NB4 (cell line): ENCODE measurements at regions not wholly inside any gene's neighbourhood (a gene's known extent, or its start where the extent isn't known, plus 50 kb on each side); places are given as distances from the start of the nearest gene placed in this dataset.

Source experiments
- DNase-seq: peaks from one replicate; pipeline ENCODE4 v3.0.0; 2010; ENCODE audit warnings: low read depth
- H3K4me3 ChIP-seq: one replicate; pipeline ENCODE4 v1.5.1; 2011; ENCODE audit warnings: mild to moderate bottlenecking, low read depth, low read length, moderate library complexity
- MAX ChIP-seq: IDR thresholded peaks from 2 replicates; pipeline ENCODE4 v1.6.1; 2011; ENCODE audit warnings: low read depth, low read length
- MYC ChIP-seq: IDR thresholded peaks from 2 replicates; pipeline ENCODE4 v1.6.1; 2011; ENCODE audit warnings: low read depth, low read length
- POLR2A ChIP-seq: IDR thresholded peaks from 2 replicates; pipeline ENCODE4 v1.6.1; 2011; ENCODE audit warnings: mild to moderate bottlenecking; ENCODE audit not compliant: insufficient read length; ENCODE audit errors: extremely low read depth
- TF ChIP-seq, protein P1 (sequence below): IDR thresholded peaks from one replicate; pipeline ENCODE4 v1.5.1; 2012; ENCODE audit warnings: low read depth, low read length

DNA sequence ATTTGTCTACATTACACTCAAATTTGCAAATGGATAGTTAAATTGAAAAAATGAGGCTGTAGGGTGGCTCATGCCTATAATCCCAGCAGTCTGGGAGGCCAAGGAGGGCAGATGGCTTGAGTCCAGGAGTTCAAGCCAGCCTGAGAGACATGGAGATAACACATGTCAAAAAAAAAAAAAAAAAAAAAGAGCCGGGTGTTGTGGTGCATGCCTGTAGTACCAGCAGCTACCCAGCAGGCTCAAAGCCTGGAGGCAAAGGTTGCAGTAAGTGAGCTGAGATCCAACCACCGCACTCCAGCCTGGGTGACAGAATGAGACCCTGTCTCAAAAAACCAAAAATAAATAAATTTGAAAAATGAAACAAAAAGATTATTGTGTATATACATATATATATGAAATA lies 119.9 kb upstream of the MGAT4C start:
- H3K4me3 ChIP-seq: no peak overlapping the region
- no peak for DNase-seq
- TF ChIP-seq, protein P1, sequence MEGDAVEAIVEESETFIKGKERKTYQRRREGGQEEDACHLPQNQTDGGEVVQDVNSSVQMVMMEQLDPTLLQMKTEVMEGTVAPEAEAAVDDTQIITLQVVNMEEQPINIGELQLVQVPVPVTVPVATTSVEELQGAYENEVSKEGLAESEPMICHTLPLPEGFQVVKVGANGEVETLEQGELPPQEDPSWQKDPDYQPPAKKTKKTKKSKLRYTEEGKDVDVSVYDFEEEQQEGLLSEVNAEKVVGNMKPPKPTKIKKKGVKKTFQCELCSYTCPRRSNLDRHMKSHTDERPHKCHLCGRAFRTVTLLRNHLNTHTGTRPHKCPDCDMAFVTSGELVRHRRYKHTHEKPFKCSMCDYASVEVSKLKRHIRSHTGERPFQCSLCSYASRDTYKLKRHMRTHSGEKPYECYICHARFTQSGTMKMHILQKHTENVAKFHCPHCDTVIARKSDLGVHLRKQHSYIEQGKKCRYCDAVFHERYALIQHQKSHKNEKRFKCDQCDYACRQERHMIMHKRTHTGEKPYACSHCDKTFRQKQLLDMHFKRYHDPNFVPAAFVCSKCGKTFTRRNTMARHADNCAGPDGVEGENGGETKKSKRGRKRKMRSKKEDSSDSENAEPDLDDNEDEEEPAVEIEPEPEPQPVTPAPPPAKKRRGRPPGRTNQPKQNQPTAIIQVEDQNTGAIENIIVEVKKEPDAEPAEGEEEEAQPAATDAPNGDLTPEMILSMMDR: no peak

DNA sequence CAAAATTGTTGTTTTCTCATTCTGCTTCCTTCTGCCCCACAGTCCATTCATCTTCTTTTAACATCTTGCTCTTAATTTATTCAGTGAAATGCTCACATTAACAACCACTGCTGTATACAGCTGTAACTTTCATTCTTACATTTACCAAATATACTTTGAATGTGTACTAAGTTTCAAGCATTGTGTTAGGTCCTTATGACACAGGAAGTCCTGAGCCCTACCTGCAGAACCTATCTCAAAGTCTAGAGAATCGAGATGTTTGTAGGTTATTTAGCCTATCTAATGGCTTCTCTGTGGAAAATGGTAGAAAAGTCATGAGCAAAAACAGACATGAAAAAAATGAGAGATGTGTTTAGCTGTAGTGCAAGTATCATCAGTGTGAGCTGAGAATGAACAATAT lies 117.6 kb upstream of the MGAT4C start:
- H3K4me3 ChIP-seq: no peak overlapping the region
- TF ChIP-seq MYC: no peak
- TF ChIP-seq POLR2A: no peak
- TF ChIP-seq, protein P1: no peak
- TF ChIP-seq MAX: no peak
- no peak for DNase-seq

GRCh38 chr12:86367137-86367536 lies 110.9 kb upstream of the MGAT4C start:
- DNase-seq: no peak
- TF ChIP-seq, protein P1: no peak
- TF ChIP-seq POLR2A (no peak), MAX (no peak), MYC (no peak)
- H3K4me3 ChIP-seq: no peak overlapping the region

DNA sequence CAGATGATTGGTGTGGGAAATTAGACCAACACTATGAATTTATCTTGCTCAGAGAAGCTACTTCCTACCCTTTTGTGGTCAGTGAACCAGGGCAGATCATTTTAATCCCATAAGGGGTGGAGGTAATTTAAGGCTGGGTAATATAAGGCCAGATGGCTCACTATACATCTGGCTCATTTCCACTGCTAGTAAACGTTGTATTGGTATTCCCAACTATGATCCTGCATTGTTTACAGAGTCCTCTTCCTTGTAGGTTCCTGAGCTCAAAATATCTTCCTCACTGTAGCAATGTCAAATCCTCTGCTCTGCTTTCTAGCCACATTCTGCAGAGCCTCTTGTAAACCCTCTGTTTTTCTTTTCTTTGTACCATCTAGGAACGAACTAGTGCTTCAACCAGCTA lies 93.0 kb upstream of the MGAT4C start:
- no peak overlapping the region for H3K4me3 ChIP-seq
- TF ChIP-seq MYC (no peak), POLR2A (no peak), MAX (no peak)
- TF ChIP-seq, protein P1: no peak
- DNase-seq: no peak

DNA sequence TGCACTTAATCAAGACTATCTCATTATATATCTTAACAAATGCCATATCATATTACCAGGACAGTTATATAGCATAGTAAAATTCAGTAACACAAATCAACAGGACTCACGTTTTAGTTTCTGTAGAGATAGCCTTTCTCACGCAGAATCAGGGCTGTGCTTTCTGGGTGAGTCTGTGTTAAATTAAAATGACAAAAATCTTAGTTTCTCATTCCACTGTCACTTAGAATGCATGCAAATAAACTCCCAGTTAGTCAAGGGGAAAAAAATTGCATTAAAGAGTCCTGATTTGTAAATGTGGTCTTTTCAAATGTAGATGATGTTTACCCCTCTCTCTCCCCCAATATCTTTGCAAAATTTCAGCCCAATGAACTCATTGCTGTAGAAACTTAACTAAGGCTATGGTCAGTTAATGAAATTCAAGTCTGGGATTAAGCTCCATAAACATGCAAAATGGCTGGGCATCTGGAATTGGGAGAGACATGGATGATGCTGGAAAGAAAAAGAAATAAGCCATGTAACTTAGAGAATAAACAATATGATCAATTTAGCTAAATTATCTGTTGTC lies 77.8 kb upstream of the MGAT4C start:
- H3K4me3 ChIP-seq: no peak overlapping the region
- DNase-seq: no peak
- TF ChIP-seq, protein P1: no peak
- no peak for TF ChIP-seq MAX
- no peak for TF ChIP-seq MYC
- no peak for TF ChIP-seq POLR2A

DNA sequence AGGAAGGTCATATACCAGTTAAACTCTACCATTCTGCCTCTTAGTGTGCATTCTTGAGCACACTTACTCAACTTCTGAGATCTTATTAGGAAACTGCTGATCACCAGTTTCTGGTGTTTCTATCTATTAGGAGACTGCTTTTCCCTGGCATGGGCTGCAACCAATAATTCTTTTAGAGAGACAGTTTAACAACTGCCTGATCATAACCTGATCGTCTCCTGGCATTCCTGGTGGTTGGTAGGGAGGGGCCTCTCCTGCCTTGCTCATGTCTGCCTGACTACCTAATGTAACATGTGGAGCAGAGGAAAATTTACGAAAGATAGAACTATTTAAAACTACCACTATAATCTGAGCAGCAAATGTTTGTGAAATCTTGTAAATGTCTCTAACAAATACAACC lies 75.3 kb upstream of the MGAT4C start:
- TF ChIP-seq, protein P1: no peak
- TF ChIP-seq MAX (no peak), POLR2A (no peak), MYC (no peak)
- DNase-seq: no peak
- no peak overlapping the region for H3K4me3 ChIP-seq
